ENCODE measurements at regions not wholly inside any gene's neighbourhood (a gene's known extent, or its start where the extent isn't known, plus 50 kb on each side); places are given as distances from the start of the nearest gene placed in this dataset.

- no peak for ATAC-seq (ENCODE audit: insufficient number of reproducible peaks, low FRiP score, low read depth)
- no peak for TF ChIP-seq CTCF (IDR thresholded peaks at IDR 0.05)
- peak overlapping the region in 1 of 2 donors; percentile 44 for H3K27ac ChIP-seq
- H3K9me3 ChIP-seq: no peaks in the 10 kb centered on the region
- H3K4me3 ChIP-seq: no peak overlapping the region
- H3K27me3 ChIP-seq (replicated peaks; ENCODE audit: insufficient read depth): no peaks in the 10 kb centered on the region
- no peak for DNase-seq (ENCODE audit: low spot score)
- peaks cover 0 to 29% of the 10 kb centered on the region in 2 donors for H3K4me1 ChIP-seq (ENCODE audit: control insufficient read depth in 1 of 2, low read depth in 2 of 2)
- H3K36me3 ChIP-seq: no peaks in the 10 kb centered on the region
Observed at GRCh38 chr4:53653484-53654053, 62.3 kb upstream of the LNX1 start.

- Histone ChIP-seq H3K36me3 (no peaks in the 10 kb centered on the region), H3K4me3 (no peak overlapping the region), H3K9me3 (no peaks in the 10 kb centered on the region), H3K27ac (no peak overlapping the region), H3K27me3 (replicated peaks; ENCODE audit: insufficient read depth) (no peaks in the 10 kb centered on the region), H3K4me1 (ENCODE audit: control insufficient read depth in 1 of 2, low read depth in 2 of 2) (peaks cover 0 to 23% of the 10 kb centered on the region in 2 donors)
- DNase-seq (ENCODE audit: low spot score) (no peak), ATAC-seq (ENCODE audit: insufficient number of reproducible peaks, low FRiP score, low read depth) (no peak)
- no peak for TF ChIP-seq CTCF (IDR thresholded peaks at IDR 0.05)
Observed at GRCh38 chr4:53651156-53651735, 60.0 kb upstream of the LNX1 start.

GRCh38 chr4:53649357-53649756 is 58.1 kb upstream of the LNX1 start:
- TF ChIP-seq CTCF (IDR thresholded peaks at IDR 0.05): no peak
- no peaks in the 10 kb centered on the region for H3K36me3 ChIP-seq
- no peak overlapping the region for H3K27ac ChIP-seq
- no peak for ATAC-seq (ENCODE audit: insufficient number of reproducible peaks, low FRiP score, low read depth)
- H3K27me3 ChIP-seq (replicated peaks; ENCODE audit: insufficient read depth): no peaks in the 10 kb centered on the region
- H3K9me3 ChIP-seq: no peaks in the 10 kb centered on the region
- H3K4me3 ChIP-seq: no peak overlapping the region
- peaks cover 0 to 8% of the 10 kb centered on the region in 2 donors for H3K4me1 ChIP-seq (ENCODE audit: control insufficient read depth in 1 of 2, low read depth in 2 of 2)
- no peak for DNase-seq (ENCODE audit: low spot score)

- H3K4me3 ChIP-seq: no peak overlapping the region
- no peak for TF ChIP-seq CTCF (IDR thresholded peaks at IDR 0.05)
- no peaks in the 10 kb centered on the region for H3K36me3 ChIP-seq
- no peak for DNase-seq (ENCODE audit: low spot score)
- no peaks in the 10 kb centered on the region for H3K4me1 ChIP-seq (ENCODE audit: control insufficient read depth in 1 of 2, low read depth in 2 of 2)
- no peak overlapping the region for H3K27ac ChIP-seq
- H3K9me3 ChIP-seq: no peaks in the 10 kb centered on the region
- ATAC-seq (ENCODE audit: insufficient number of reproducible peaks, low FRiP score, low read depth): no peak
- H3K27me3 ChIP-seq (replicated peaks; ENCODE audit: insufficient read depth): no peaks in the 10 kb centered on the region
Observed at GRCh38 chr4:53647547-53647946, 56.3 kb upstream of the LNX1 start.

- H3K27ac ChIP-seq: no peak overlapping the region
- DNase-seq (ENCODE audit: low spot score): no peak
- TF ChIP-seq CTCF (IDR thresholded peaks at IDR 0.05): no peak
- H3K27me3 ChIP-seq (replicated peaks; ENCODE audit: insufficient read depth): no peaks in the 10 kb centered on the region
- no peaks in the 10 kb centered on the region for H3K4me1 ChIP-seq (ENCODE audit: control insufficient read depth in 1 of 2, low read depth in 2 of 2)
- ATAC-seq (ENCODE audit: insufficient number of reproducible peaks, low FRiP score, low read depth): no peak
- no peaks in the 10 kb centered on the region for H3K9me3 ChIP-seq
- H3K36me3 ChIP-seq: no peaks in the 10 kb centered on the region
- H3K4me3 ChIP-seq: no peak overlapping the region
Observed at GRCh38 chr4:53646795-53647194, 55.5 kb upstream of the LNX1 start.
